ENCODE measurements at regions not wholly inside any gene's neighbourhood (a gene's known extent, or its start where the extent isn't known, plus 50 kb on each side); places are given as distances from the start of the nearest gene placed in this dataset.

DNA sequence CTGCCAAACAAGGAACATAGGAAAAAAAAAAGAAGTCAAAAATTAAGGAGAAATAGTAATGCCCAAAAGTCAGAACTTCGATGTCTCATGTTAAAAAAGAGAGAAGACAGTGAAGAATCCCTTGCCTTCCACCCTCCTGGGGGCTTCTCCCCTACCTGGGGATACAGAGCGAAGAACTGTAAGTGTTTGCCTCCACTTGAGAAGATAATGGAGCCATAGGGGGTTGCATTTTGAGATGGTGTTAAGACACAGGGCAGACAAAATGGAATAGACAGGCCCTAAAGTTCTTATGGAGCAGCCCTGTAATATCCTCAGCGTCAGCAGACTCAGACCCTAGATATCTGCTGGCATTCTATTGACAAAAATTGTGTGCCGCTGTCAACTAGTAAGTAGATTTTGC, 222.2 kb upstream of the MAP3K7 start:
- H3K9me3 ChIP-seq (ENCODE audit: control insufficient read depth, insufficient read depth, low read length): no peaks in the 10 kb centered on the region
- peaks cover 37% of the 10 kb centered on the region for H3K4me1 ChIP-seq (ENCODE audit: control insufficient read depth, insufficient read depth, low read length)
- H3K27me3 ChIP-seq (ENCODE audit: control insufficient read depth, insufficient read depth, low read length): no peaks in the 10 kb centered on the region
- no peak overlapping the region for H3K9ac ChIP-seq (ENCODE audit: low read depth, low read length)
- H3K36me3 ChIP-seq (ENCODE audit: control insufficient read depth, insufficient read depth, low read length): no peaks in the 10 kb centered on the region
- H3K4me3 ChIP-seq (ENCODE audit: low read depth, low read length): no peak overlapping the region
- no peak overlapping the region for H3K27ac ChIP-seq (ENCODE audit: low read depth, low read length)

DNA sequence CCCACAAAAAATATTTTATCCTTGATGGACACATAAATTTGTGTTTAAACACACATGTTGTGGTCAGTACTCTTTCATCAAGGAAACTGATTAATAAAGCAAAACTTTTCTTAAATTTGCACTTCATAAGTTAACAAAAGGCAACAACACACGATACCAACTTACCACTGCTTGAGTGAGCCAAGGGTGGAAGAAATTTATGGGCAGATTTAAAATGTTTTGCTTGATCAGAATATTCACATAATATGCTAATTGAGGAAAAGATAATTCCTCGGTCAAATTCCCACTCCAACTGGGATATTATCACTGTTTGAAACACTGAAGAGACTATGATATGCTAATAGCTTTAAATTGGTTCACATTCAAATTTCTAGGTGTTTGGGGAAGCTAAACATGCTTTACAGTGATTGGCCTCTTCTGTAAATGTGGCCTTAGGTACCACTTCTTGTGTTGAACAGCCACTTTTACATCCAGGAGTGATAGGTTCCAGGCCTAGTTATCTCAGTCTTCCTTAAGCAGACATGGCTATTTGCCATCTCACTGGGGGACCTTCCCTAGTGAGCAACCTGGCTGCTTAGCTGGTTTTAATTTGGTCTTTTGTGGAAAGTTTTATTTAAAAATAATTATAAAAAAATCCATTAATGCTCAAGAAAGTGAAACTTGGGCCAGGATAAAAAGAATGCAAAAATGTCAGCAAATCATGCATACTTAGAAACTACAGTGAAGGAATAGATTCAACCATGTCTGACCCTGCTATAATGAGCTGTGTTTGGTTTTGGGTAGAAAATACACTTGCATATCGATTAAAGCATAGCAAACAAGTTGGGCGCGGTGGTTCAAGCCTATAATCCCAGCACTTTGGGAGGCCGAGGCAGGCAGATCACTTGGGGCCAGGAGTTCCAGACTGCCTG, 221.2 kb upstream of the MAP3K7 start:
- Histone ChIP-seq H3K27ac (ENCODE audit: low read depth, low read length) (no peak overlapping the region), H3K9ac (ENCODE audit: low read depth, low read length) (no peak overlapping the region), H3K9me3 (ENCODE audit: control insufficient read depth, insufficient read depth, low read length) (no peaks in the 10 kb centered on the region), H3K4me1 (ENCODE audit: control insufficient read depth, insufficient read depth, low read length) (peaks cover 37% of the 10 kb centered on the region), H3K27me3 (ENCODE audit: control insufficient read depth, insufficient read depth, low read length) (no peaks in the 10 kb centered on the region), H3K4me3 (ENCODE audit: low read depth, low read length) (no peak overlapping the region), H3K36me3 (ENCODE audit: control insufficient read depth, insufficient read depth, low read length) (no peaks in the 10 kb centered on the region)

DNA sequence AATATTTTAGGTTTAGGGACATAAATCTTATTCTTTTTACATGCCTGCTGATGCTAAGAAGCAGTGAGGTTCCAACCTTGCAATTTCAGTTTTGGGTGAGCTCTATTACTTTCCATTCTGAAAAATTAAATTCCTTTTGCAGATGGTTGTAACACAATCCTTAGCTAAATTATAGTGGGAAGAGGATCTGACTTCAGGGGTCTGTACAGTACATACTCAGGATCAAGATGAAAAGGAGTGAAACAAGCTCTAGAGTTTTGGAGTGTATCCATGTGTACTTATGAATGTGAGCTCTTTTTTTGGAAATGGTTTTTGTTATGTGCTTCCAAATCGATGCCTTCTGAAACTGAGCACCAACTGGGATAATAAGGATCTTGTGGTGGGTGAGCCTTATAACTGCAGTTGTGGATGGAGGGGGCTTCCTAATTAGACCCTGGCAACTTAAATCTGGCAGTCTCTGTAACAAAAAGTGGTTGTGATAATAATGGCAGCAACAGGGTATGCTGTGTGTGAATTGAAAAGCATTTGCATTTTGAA, 218.8 kb upstream of the MAP3K7 start:
- Histone ChIP-seq H3K9me3 (ENCODE audit: control insufficient read depth, insufficient read depth, low read length) (no peaks in the 10 kb centered on the region), H3K27ac (ENCODE audit: low read depth, low read length) (no peak overlapping the region), H3K4me3 (ENCODE audit: low read depth, low read length) (no peak overlapping the region), H3K27me3 (ENCODE audit: control insufficient read depth, insufficient read depth, low read length) (no peaks in the 10 kb centered on the region), H3K4me1 (ENCODE audit: control insufficient read depth, insufficient read depth, low read length) (peaks cover 34% of the 10 kb centered on the region), H3K36me3 (ENCODE audit: control insufficient read depth, insufficient read depth, low read length) (no peaks in the 10 kb centered on the region), H3K9ac (ENCODE audit: low read depth, low read length) (no peak overlapping the region)

DNA sequence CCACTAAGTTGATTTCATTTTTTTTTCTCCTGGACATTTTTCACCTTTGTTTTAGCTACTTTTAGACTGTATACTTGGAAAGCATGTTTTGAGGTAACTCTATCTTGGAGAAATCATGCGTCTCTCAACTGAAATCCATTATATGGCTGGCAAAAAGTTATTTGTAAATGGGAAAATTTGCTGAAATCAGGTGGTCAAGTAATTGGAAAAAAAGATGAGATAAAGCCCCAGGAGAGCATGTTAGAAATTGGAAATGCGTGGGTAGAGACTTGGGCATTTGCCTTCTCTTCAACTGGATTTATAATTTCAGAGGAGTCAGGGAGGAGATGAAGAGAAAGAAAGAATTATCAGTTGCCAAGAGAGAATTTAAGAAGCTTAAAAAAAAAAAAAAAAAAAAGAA, 217.1 kb upstream of the MAP3K7 start:
- Histone ChIP-seq H3K4me1 (ENCODE audit: control insufficient read depth, insufficient read depth, low read length) (peaks cover 26% of the 10 kb centered on the region), H3K36me3 (ENCODE audit: control insufficient read depth, insufficient read depth, low read length) (no peaks in the 10 kb centered on the region), H3K9ac (ENCODE audit: low read depth, low read length) (no peak overlapping the region), H3K9me3 (ENCODE audit: control insufficient read depth, insufficient read depth, low read length) (no peaks in the 10 kb centered on the region), H3K27me3 (ENCODE audit: control insufficient read depth, insufficient read depth, low read length) (no peaks in the 10 kb centered on the region), H3K27ac (ENCODE audit: low read depth, low read length) (no peak overlapping the region), H3K4me3 (ENCODE audit: low read depth, low read length) (no peak overlapping the region)

DNA sequence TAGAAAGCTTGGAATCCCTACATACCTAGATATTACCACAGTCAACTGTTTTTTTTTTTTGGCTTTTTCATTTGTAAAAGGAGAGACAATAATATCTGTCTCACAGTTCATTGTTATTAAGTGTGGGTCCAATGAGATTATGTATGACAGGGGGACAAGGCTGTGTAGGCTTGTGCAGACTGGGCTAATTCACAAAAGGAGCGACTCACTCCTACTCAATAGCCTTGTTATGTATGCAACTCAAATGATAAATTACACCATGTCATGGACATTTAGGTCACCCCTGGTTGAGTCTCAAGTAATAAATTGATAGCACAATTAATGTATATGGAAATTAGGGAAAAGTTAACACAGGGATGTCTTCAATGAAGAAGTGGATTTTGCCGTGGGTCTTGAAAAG, 208.2 kb upstream of the MAP3K7 start:
- Histone ChIP-seq H3K9me3 (ENCODE audit: control insufficient read depth, insufficient read depth, low read length) (no peaks in the 10 kb centered on the region), H3K4me1 (ENCODE audit: control insufficient read depth, insufficient read depth, low read length) (peaks cover 8% of the 10 kb centered on the region), H3K4me3 (ENCODE audit: low read depth, low read length) (no peak overlapping the region), H3K9ac (ENCODE audit: low read depth, low read length) (no peak overlapping the region), H3K36me3 (ENCODE audit: control insufficient read depth, insufficient read depth, low read length) (no peaks in the 10 kb centered on the region), H3K27ac (ENCODE audit: low read depth, low read length) (no peak overlapping the region), H3K27me3 (ENCODE audit: control insufficient read depth, insufficient read depth, low read length) (no peaks in the 10 kb centered on the region)

DNA sequence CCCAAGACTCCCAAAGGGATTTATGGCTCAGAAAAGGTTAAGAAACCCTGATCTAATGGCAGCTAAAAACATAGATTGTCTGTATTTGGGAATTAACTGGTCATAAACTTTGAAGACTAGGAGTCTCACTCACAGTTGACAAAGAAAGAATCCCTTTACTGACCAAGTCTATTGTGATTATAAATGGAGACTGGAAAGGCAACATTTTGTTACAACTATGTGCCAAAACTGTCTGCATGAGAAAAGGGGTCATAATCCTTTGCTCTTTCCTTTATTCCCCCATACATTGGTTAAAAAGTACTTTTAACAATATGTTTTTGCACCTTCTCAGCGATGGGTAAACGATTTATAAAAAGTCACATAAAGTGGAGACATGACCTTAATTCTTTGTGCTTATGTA, 206.9 kb upstream of the MAP3K7 start:
- H3K4me3 ChIP-seq (ENCODE audit: low read depth, low read length): no peak overlapping the region
- no peaks in the 10 kb centered on the region for H3K36me3 ChIP-seq (ENCODE audit: control insufficient read depth, insufficient read depth, low read length)
- H3K27ac ChIP-seq (ENCODE audit: low read depth, low read length): no peak overlapping the region
- H3K9me3 ChIP-seq (ENCODE audit: control insufficient read depth, insufficient read depth, low read length): no peaks in the 10 kb centered on the region
- peaks cover 11% of the 10 kb centered on the region for H3K4me1 ChIP-seq (ENCODE audit: control insufficient read depth, insufficient read depth, low read length)
- H3K27me3 ChIP-seq (ENCODE audit: control insufficient read depth, insufficient read depth, low read length): no peaks in the 10 kb centered on the region
- H3K9ac ChIP-seq (ENCODE audit: low read depth, low read length): no peak overlapping the region

DNA sequence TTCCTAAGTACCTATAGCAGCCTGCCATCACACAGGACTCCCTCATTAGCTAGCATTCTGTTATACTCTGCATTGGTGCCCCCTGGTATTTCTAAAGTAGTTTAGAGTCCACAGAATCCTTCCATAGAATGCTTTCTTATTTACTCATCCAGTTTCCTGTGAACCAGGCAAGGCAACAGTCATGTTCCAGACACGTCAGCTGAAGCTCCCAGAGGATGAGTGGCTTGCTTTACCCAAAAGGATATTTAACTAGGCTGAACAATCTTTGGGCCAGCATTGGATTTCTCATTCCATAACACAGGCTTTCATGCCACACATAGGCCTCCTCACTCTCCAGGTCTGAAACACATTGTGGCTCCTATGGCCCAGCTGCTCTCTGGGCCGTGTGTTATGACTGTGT, 203.8 kb upstream of the MAP3K7 start:
- Histone ChIP-seq H3K4me3 (ENCODE audit: low read depth, low read length) (no peak overlapping the region), H3K9ac (ENCODE audit: low read depth, low read length) (no peak overlapping the region), H3K9me3 (ENCODE audit: control insufficient read depth, insufficient read depth, low read length) (no peaks in the 10 kb centered on the region), H3K36me3 (ENCODE audit: control insufficient read depth, insufficient read depth, low read length) (no peaks in the 10 kb centered on the region), H3K27ac (ENCODE audit: low read depth, low read length) (no peak overlapping the region), H3K27me3 (ENCODE audit: control insufficient read depth, insufficient read depth, low read length) (no peaks in the 10 kb centered on the region), H3K4me1 (ENCODE audit: control insufficient read depth, insufficient read depth, low read length) (peaks cover 19% of the 10 kb centered on the region)

DNA sequence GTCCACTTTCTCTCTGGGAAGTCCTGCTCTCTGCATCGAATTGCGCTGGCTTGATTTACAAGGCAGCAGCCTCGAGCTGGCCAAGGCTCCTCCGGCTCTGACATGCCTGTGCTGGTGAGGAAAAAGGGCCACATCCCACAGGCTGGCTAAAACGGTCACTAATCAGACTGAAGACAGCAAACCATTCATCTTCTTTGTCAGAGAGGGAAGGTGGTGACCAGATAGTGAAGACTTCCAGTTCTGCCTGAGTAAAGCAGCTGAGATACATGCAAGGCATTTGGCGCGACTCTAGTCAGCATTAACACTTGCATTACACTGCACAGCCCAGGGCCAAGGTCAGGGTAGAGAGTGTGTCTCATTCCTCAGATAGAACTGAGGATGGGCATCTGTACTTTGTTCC, 203.2 kb upstream of the MAP3K7 start:
- Histone ChIP-seq H3K27me3 (ENCODE audit: control insufficient read depth, insufficient read depth, low read length) (no peaks in the 10 kb centered on the region), H3K4me3 (ENCODE audit: low read depth, low read length) (no peak overlapping the region), H3K27ac (ENCODE audit: low read depth, low read length) (no peak overlapping the region), H3K36me3 (ENCODE audit: control insufficient read depth, insufficient read depth, low read length) (no peaks in the 10 kb centered on the region), H3K9me3 (ENCODE audit: control insufficient read depth, insufficient read depth, low read length) (no peaks in the 10 kb centered on the region), H3K4me1 (ENCODE audit: control insufficient read depth, insufficient read depth, low read length) (peaks cover 19% of the 10 kb centered on the region), H3K9ac (ENCODE audit: low read depth, low read length) (no peak overlapping the region)

DNA sequence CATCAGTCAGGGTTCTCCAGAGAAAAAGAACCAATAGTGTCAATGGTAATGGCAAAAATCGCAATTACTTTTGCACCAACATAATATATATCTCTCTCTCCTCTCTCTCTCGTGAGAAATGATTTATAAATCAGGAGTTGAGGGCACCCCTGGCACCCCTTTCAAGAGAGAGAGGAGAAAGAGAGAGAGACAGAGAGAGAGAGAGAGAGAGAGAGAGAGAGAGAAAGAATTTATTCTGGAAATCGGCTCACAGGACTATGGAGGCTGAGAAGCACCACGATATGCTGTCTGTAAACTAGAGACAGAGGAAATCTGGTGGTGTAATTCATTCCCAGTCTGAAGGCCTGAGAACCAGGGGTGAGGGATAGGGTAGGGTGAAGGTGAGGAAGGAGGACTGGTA, 201.9 kb upstream of the MAP3K7 start:
- H3K27ac ChIP-seq (ENCODE audit: low read depth, low read length): no peak overlapping the region
- no peak overlapping the region for H3K9ac ChIP-seq (ENCODE audit: low read depth, low read length)
- no peak overlapping the region for H3K4me3 ChIP-seq (ENCODE audit: low read depth, low read length)
- peaks cover 17% of the 10 kb centered on the region for H3K4me1 ChIP-seq (ENCODE audit: control insufficient read depth, insufficient read depth, low read length)
- H3K36me3 ChIP-seq (ENCODE audit: control insufficient read depth, insufficient read depth, low read length): no peaks in the 10 kb centered on the region
- H3K9me3 ChIP-seq (ENCODE audit: control insufficient read depth, insufficient read depth, low read length): no peaks in the 10 kb centered on the region
- H3K27me3 ChIP-seq (ENCODE audit: control insufficient read depth, insufficient read depth, low read length): no peaks in the 10 kb centered on the region

DNA sequence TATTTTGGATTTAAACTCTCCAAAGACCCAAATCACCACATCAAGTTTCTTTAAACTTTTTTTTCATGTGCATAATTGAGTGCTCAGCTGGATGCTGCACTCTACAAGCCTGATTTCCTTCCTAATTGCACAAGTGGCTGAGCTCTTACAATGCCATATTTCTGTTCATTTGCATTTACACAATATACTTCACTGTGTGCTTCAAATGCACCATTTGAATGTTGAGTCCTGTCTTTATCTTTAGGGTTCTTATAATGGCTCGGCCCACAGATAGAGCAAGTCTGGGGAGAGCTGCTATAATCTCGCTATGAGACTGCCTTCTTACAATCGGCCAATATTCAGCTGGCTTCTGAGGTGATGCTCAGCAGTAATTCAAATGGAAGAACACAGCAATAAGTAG, 200.6 kb upstream of the MAP3K7 start:
- no peaks in the 10 kb centered on the region for H3K36me3 ChIP-seq (ENCODE audit: control insufficient read depth, insufficient read depth, low read length)
- H3K4me1 ChIP-seq (ENCODE audit: control insufficient read depth, insufficient read depth, low read length): peaks cover 13% of the 10 kb centered on the region
- no peaks in the 10 kb centered on the region for H3K27me3 ChIP-seq (ENCODE audit: control insufficient read depth, insufficient read depth, low read length)
- H3K9ac ChIP-seq (ENCODE audit: low read depth, low read length): no peak overlapping the region
- no peak overlapping the region for H3K27ac ChIP-seq (ENCODE audit: low read depth, low read length)
- H3K4me3 ChIP-seq (ENCODE audit: low read depth, low read length): no peak overlapping the region
- H3K9me3 ChIP-seq (ENCODE audit: control insufficient read depth, insufficient read depth, low read length): no peaks in the 10 kb centered on the region

DNA sequence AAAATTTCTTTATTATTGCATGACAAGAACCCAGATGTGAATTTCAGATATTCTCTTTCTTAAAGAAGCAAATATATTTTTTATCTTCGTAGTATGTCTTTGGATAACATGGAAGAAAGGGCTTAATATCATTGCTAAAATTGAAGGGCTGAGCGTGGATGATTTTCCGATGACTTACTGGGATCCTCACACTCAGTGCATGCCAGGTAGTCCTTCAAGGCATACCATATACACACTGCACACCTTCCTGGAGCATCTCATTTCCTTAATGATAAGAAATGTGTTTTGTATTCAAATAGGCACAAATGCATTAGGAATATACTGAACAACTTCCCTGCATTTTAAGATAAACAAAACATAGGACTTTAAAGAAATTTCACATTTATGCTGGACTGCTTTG, 193.9 kb upstream of the MAP3K7 start:
- H3K9ac ChIP-seq (ENCODE audit: low read depth, low read length): no peak overlapping the region
- H3K36me3 ChIP-seq (ENCODE audit: control insufficient read depth, insufficient read depth, low read length): no peaks in the 10 kb centered on the region
- H3K27ac ChIP-seq (ENCODE audit: low read depth, low read length): no peak overlapping the region
- H3K27me3 ChIP-seq (ENCODE audit: control insufficient read depth, insufficient read depth, low read length): no peaks in the 10 kb centered on the region
- H3K9me3 ChIP-seq (ENCODE audit: control insufficient read depth, insufficient read depth, low read length): no peaks in the 10 kb centered on the region
- H3K4me3 ChIP-seq (ENCODE audit: low read depth, low read length): no peak overlapping the region
- peaks cover 25% of the 10 kb centered on the region for H3K4me1 ChIP-seq (ENCODE audit: control insufficient read depth, insufficient read depth, low read length)

Data from HUES48 (cell line).